ENCODE measurements at regions not wholly inside any gene's neighbourhood (a gene's known extent, or its start where the extent isn't known, plus 50 kb on each side); places are given as distances from the start of the nearest gene placed in this dataset.

DNA sequence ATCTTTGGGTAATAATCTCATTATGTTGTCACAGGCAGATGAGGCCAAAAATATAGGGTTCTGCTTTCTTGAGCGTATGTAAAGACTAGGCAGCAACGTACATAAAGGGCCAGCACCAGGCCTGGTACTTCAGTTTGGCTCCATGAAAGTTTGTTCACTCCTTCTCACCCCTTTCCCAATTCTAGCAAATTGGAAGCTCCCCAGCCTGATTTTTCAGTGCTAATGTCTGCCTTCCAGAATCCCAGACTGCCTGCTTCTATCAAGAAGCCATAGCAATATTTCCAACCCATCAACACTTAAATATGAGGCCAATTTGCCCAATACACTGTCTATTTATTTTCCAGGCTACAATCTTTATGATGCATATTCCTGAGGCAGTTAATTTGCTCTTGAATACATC is 93.4 kb upstream of the PTPRT start:
- whole genome bisulfite sequencing (ENCODE audit: low lambda C conversion rate, missing lambda C conversion rate): 90% methylated on average over 2 of the region's 2 CpGs
- no peaks in the 10 kb centered on the region for H3K4me1 ChIP-seq (ENCODE audit: insufficient read depth)
- H2AFZ ChIP-seq: no peak overlapping the region
- no peaks in the 10 kb centered on the region for H3K79me2 ChIP-seq
- H4K20me1 ChIP-seq (ENCODE audit: insufficient read depth, poor library complexity, severe bottlenecking): no peaks in the 10 kb centered on the region
- H3K4me2 ChIP-seq: no peak overlapping the region
- H3K36me3 ChIP-seq (replicated peaks; ENCODE audit: insufficient read depth, low read depth): no peaks in the 10 kb centered on the region
- DNase-seq (ENCODE audit: low spot score): no peak
- H3K4me3 ChIP-seq: no peak overlapping the region
- H3K9me2 ChIP-seq (replicated peaks; ENCODE audit: insufficient read depth): no peaks in the 10 kb centered on the region
- no peak overlapping the region for H3K27ac ChIP-seq
- no peaks in the 10 kb centered on the region for H3K27me3 ChIP-seq
- TF ChIP-seq, protein P1, sequence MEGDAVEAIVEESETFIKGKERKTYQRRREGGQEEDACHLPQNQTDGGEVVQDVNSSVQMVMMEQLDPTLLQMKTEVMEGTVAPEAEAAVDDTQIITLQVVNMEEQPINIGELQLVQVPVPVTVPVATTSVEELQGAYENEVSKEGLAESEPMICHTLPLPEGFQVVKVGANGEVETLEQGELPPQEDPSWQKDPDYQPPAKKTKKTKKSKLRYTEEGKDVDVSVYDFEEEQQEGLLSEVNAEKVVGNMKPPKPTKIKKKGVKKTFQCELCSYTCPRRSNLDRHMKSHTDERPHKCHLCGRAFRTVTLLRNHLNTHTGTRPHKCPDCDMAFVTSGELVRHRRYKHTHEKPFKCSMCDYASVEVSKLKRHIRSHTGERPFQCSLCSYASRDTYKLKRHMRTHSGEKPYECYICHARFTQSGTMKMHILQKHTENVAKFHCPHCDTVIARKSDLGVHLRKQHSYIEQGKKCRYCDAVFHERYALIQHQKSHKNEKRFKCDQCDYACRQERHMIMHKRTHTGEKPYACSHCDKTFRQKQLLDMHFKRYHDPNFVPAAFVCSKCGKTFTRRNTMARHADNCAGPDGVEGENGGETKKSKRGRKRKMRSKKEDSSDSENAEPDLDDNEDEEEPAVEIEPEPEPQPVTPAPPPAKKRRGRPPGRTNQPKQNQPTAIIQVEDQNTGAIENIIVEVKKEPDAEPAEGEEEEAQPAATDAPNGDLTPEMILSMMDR (IDR thresholded peaks at IDR 0.05; ENCODE audit: poor library complexity): no peak
- no peak for TF ChIP-seq EZH2 (IDR thresholded peaks at IDR 0.05; ENCODE audit: borderline replicate concordance)
- no peak for TF ChIP-seq EZH2phosphoT487 (IDR thresholded peaks at IDR 0.05; ENCODE audit: low read depth, severe bottlenecking, unreplicated experiment)
- no peaks in the 10 kb centered on the region for H3K9me3 ChIP-seq (ENCODE audit: low read depth)

DNA sequence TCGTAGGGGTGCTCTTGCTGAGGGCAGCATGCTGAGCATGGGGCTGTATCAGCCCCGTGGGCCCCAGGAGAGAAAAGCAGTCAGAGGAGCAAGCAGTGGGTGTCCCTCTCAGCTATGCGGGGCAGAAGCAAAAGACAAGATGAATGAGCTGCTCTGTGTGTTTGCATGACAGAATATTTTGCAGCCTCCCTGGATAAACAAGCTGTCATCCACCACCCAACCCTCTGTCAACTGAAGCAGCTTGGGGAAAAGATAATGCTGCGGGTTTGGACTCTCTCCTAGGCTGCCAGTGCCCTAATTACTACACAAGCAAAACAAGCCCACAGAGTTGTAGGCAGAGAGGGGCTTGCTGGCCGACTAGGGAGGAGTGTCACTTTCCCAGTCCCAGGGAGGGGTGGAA is 82.3 kb upstream of the PTPRT start:
- TF ChIP-seq, protein P1 (IDR thresholded peaks at IDR 0.05; ENCODE audit: poor library complexity): no peak
- TF ChIP-seq EZH2 (IDR thresholded peaks at IDR 0.05; ENCODE audit: borderline replicate concordance) (no peak), EZH2phosphoT487 (IDR thresholded peaks at IDR 0.05; ENCODE audit: low read depth, severe bottlenecking, unreplicated experiment) (no peak)
- Histone ChIP-seq H3K9me2 (replicated peaks; ENCODE audit: insufficient read depth) (no peaks in the 10 kb centered on the region), H3K4me3 (no peak overlapping the region), H3K79me2 (no peaks in the 10 kb centered on the region), H3K4me2 (no peak overlapping the region), H2AFZ (no peak overlapping the region), H3K4me1 (ENCODE audit: insufficient read depth) (no peaks in the 10 kb centered on the region), H3K27me3 (no peaks in the 10 kb centered on the region), H3K9me3 (ENCODE audit: low read depth) (no peaks in the 10 kb centered on the region), H4K20me1 (ENCODE audit: insufficient read depth, poor library complexity, severe bottlenecking) (no peaks in the 10 kb centered on the region), H3K36me3 (replicated peaks; ENCODE audit: insufficient read depth, low read depth) (no peaks in the 10 kb centered on the region), H3K27ac (no peak overlapping the region)
- WGBS (ENCODE audit: low lambda C conversion rate, missing lambda C conversion rate): 48% methylated on average over 5 of the region's 5 CpGs
- DNase-seq (ENCODE audit: low spot score): no peak

DNA sequence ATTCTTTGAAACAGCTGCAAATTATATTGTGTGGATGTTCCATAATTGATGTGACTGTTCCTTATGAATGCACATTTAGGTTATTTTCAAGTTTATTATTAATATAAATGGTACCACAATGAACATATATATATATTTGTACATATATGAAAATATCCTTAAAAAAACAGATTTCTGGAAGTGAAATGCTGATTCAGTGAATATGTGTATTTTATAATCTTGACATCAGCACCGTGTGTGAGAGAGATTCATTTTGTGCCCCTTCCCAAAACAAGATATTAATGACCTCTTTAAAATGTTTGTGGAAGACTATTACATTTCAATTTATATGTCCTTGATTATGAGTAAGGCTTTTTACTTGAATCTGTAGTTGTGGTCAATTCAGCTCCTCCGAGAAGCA is 75.7 kb upstream of the PTPRT start:
- Histone ChIP-seq H3K27me3 (no peaks in the 10 kb centered on the region), H3K79me2 (no peaks in the 10 kb centered on the region), H3K9me3 (ENCODE audit: low read depth) (no peaks in the 10 kb centered on the region), H2AFZ (no peak overlapping the region), H4K20me1 (ENCODE audit: insufficient read depth, poor library complexity, severe bottlenecking) (no peaks in the 10 kb centered on the region), H3K4me3 (no peak overlapping the region), H3K36me3 (replicated peaks; ENCODE audit: insufficient read depth, low read depth) (no peaks in the 10 kb centered on the region), H3K9me2 (replicated peaks; ENCODE audit: insufficient read depth) (no peaks in the 10 kb centered on the region), H3K27ac (no peak overlapping the region), H3K4me1 (ENCODE audit: insufficient read depth) (no peaks in the 10 kb centered on the region), H3K4me2 (no peak overlapping the region)
- 58% methylated on average over 2 of the region's 2 CpGs for WGBS (ENCODE audit: low lambda C conversion rate, missing lambda C conversion rate)
- TF ChIP-seq, protein P1 (IDR thresholded peaks at IDR 0.05; ENCODE audit: poor library complexity): no peak
- TF ChIP-seq EZH2phosphoT487 (IDR thresholded peaks at IDR 0.05; ENCODE audit: low read depth, severe bottlenecking, unreplicated experiment) (no peak), EZH2 (IDR thresholded peaks at IDR 0.05; ENCODE audit: borderline replicate concordance) (no peak)
- DNase-seq (ENCODE audit: low spot score): no peak

DNA sequence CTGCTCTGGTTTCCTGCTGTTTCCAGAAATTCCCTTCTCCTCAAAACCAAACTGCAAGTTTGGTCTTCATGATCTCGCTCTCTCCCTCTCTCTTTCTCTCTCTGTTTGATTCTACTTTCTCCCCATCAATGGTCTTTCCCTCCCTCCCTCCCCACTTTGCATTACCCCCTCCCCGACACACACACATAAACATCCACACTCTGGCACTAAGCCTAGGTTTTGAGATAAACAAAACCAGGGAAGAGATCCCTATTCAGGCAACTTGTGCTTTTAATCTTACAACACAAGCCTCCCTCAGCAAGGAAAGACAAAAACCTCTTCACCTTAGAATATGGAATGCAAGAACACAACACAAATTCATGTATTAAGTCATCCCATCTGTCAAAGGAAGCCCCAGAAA is 73.5 kb upstream of the PTPRT start:
- TF ChIP-seq, protein P1 (IDR thresholded peaks at IDR 0.05; ENCODE audit: poor library complexity): no peak
- no peak for TF ChIP-seq EZH2 (IDR thresholded peaks at IDR 0.05; ENCODE audit: borderline replicate concordance)
- no peak for TF ChIP-seq EZH2phosphoT487 (IDR thresholded peaks at IDR 0.05; ENCODE audit: low read depth, severe bottlenecking, unreplicated experiment)
- Histone ChIP-seq H3K4me2 (no peak overlapping the region), H3K79me2 (no peaks in the 10 kb centered on the region), H2AFZ (no peak overlapping the region), H3K27me3 (no peaks in the 10 kb centered on the region), H3K27ac (no peak overlapping the region), H3K36me3 (replicated peaks; ENCODE audit: insufficient read depth, low read depth) (no peaks in the 10 kb centered on the region), H3K4me1 (ENCODE audit: insufficient read depth) (no peaks in the 10 kb centered on the region), H3K4me3 (no peak overlapping the region), H4K20me1 (ENCODE audit: insufficient read depth, poor library complexity, severe bottlenecking) (no peaks in the 10 kb centered on the region), H3K9me3 (ENCODE audit: low read depth) (no peaks in the 10 kb centered on the region), H3K9me2 (replicated peaks; ENCODE audit: insufficient read depth) (no peaks in the 10 kb centered on the region)
- 27% methylated on average over 1 of the region's 2 CpGs for WGBS (ENCODE audit: low lambda C conversion rate, missing lambda C conversion rate)
- no peak for DNase-seq (ENCODE audit: low spot score)

Data from hepatocyte (in vitro differentiated cells).